ENCODE measurements at regions not wholly inside any gene's neighbourhood (a gene's known extent, or its start where the extent isn't known, plus 50 kb on each side); places are given as distances from the start of the nearest gene placed in this dataset.

DNA sequence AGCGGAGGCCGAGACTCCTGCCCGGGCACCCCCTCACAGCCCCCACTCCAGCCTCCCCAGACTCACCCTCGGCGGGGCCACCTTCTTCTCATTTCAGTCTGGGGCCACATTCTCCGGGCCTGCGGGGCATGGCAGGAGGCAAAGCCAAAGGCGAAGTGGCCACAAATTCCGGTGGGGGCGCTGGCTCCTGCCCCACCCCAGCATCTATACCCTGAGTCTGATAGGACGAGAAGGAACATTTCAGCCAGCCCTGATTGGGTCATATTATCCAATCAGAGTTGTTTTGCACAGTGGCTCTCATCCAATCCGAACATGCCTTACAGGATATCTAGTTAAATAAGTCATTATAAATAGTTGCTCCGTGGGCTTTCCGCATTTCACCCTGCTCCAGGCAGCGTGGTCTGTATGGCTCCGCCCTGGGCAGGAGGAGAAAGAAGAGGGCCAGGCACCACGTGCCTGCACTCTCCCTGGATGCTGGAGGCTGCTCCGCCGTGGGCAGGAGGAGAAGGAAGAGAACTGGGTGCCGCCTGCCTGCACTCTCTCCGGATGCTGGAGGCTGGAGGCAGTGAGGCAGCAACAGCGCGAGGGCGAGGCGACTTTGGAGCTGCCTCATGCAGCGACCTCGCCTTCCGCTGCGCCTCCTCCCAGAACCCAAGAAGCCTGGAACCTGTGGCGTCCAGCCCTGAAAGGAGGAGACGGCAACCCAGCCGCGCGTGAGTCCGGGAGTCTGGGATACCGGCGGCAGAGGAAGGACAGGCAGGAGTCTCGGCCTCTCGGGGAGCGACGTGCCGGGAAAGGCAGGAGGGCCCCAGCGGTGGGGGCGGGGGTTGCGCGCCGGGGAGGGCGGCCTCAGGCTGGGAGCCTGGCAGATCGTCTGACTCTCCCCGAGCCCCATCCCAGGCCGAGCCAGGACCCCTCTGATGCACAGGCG is 162.9 kb downstream of the ZNF33B start (continued):
- no peak for TF ChIP-seq RCOR1 (IDR thresholded peaks at IDR 0.05; ENCODE audit: insufficient replicate concordance, low read length)

DNA sequence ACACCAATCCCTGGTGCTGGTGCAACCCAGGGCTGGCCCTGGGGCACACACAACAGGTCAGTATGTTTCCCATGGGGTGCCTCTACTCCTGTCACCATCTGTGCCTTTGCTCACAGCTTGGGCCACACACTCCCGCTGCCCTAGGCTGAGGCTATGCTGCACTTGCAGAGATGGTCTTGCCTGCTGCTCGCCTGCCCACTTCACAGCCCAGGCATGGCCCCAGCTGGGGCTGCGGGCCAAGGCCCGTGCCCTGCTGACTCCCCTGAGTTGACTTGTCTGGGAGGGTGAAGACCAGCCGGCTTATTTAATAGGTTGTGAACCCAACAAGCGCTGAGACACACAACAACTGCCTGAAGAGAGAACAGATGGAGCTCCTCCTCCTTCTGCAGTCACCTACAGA is 184.1 kb downstream of the ZNF33B start:
- Histone ChIP-seq H4K20me1 (ENCODE audit: insufficient read depth, low read length) (no peaks in the 10 kb centered on the region), H2BK5ac (ENCODE audit: low read depth, low read length, poor library complexity, severe bottlenecking) (no peak overlapping the region), H2BK20ac (ENCODE audit: low read depth, low read length) (no peak overlapping the region), H3K4me3 (ENCODE audit: insufficient read depth, low read depth, low read length) (no peak overlapping the region), H2AFZ (replicated peaks; ENCODE audit: low read length, poor library complexity) (no peak overlapping the region), H2BK120ac (ENCODE audit: low read depth, low read length) (no peak overlapping the region), H3K18ac (ENCODE audit: low read depth, low read length) (no peak overlapping the region), H2AK9ac (replicated peaks; ENCODE audit: low read depth, low read length, poor library complexity) (no peak overlapping the region), H4K8ac (ENCODE audit: low read depth in 2 of 2, low read length in 2 of 2) (no peak overlapping the region), H3K9ac (ENCODE audit: low read depth, low read length) (no peak overlapping the region), H2AK5ac (ENCODE audit: low read depth, low read length) (no peak overlapping the region), H2BK15ac (ENCODE audit: low read depth, low read length) (no peak overlapping the region), H3K27ac (ENCODE audit: insufficient read depth, low read length) (no peak overlapping the region), H3K36me3 (ENCODE audit: control insufficient read depth, insufficient read depth, low read length) (no peaks in the 10 kb centered on the region), H3K79me1 (ENCODE audit: low read depth in 1 of 2, low read length in 2 of 2) (no peaks in the 10 kb centered on the region), H3K23ac (ENCODE audit: low read depth, low read length) (no peak overlapping the region), H4K5ac (ENCODE audit: low read depth, low read length) (no peak overlapping the region), H3K56ac (ENCODE audit: extremely low read depth, insufficient read depth, low read length) (no peak overlapping the region), H4K91ac (ENCODE audit: insufficient read depth, low read depth, low read length) (no peak overlapping the region), H3K14ac (replicated peaks; ENCODE audit: low read depth, low read length) (no peak overlapping the region), H3K9me1 (ENCODE audit: insufficient read depth, low read length) (no peaks in the 10 kb centered on the region), H3K27me3 (ENCODE audit: control insufficient read depth, insufficient read depth, low read length) (no peaks in the 10 kb centered on the region), H3K4me1 (ENCODE audit: control insufficient read depth, insufficient read depth, low read length) (no peaks in the 10 kb centered on the region), H3K4ac (ENCODE audit: low read depth, low read length) (no peak overlapping the region), H3K9me3 (ENCODE audit: control insufficient read depth, insufficient read depth, low read length) (peaks cover 4% of the 10 kb centered on the region; the same call in 1 of the 2 replicates), H3K4me2 (ENCODE audit: low read depth, low read length) (no peak overlapping the region)
- dilution Hi-C loops (cut with HindIII; ENCODE audit: low sequenced_read_pairs, unreplicated experiment): no loop called here
- DNase-seq: no peak
- ChIA-PET POLR2A (ENCODE audit: unreplicated experiment) (no interaction called here), CTCF (no interaction called here)
- WGBS, 2 experiments (ENCODE audit: extremely low coverage in 2 of 2, insufficient read length in 1 of 2): 31% methylated on average over 2 of the region's 6 CpGs; no CpG with 5 or more reads in 1 of the 2 experiments
- no TSS peak for BruUV-seq (replicated peaks)
- ATAC-seq (ENCODE audit: low read depth): no peak
- in situ Hi-C loops (cut with MboI; ENCODE audit: low sequenced_read_pairs): no loop called here
- intact Hi-C loops (cut with micrococcal nuclease): no loop called here
- TF ChIP-seq RFX5 (IDR thresholded peaks at IDR 0.05; ENCODE audit: low read depth, low read length) (no peak), POLR2A (IDR thresholded peaks at IDR 0.05; ENCODE audit: low read depth, low read length) (no peak), RAD21 (IDR thresholded peaks at IDR 0.05; ENCODE audit: low read length) (no peak), CEBPB (IDR thresholded peaks at IDR 0.05; ENCODE audit: low read depth, low read length) (no peak), FOS (IDR thresholded peaks at IDR 0.05; ENCODE audit: low read depth, low read length) (no peak), MAZ (IDR thresholded peaks at IDR 0.05; ENCODE audit: borderline replicate concordance, low read depth, low read length) (no peak), MXI1 (IDR thresholded peaks at IDR 0.05; ENCODE audit: borderline replicate concordance, low read depth, low read length) (no peak), NFE2L2 (IDR thresholded peaks at IDR 0.05; ENCODE audit: low read depth, low read length) (no peak), RCOR1 (IDR thresholded peaks at IDR 0.05; ENCODE audit: insufficient replicate concordance, low read length) (no peak), SMC3 (IDR thresholded peaks at IDR 0.05; ENCODE audit: low read depth, low read length) (no peak)
- TF ChIP-seq, protein P1, sequence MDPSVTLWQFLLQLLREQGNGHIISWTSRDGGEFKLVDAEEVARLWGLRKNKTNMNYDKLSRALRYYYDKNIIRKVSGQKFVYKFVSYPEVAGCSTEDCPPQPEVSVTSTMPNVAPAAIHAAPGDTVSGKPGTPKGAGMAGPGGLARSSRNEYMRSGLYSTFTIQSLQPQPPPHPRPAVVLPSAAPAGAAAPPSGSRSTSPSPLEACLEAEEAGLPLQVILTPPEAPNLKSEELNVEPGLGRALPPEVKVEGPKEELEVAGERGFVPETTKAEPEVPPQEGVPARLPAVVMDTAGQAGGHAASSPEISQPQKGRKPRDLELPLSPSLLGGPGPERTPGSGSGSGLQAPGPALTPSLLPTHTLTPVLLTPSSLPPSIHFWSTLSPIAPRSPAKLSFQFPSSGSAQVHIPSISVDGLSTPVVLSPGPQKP (IDR thresholded peaks at IDR 0.05; ENCODE audit: borderline replicate concordance, low read depth, low read length): no peak
- TF ChIP-seq, protein P2, sequence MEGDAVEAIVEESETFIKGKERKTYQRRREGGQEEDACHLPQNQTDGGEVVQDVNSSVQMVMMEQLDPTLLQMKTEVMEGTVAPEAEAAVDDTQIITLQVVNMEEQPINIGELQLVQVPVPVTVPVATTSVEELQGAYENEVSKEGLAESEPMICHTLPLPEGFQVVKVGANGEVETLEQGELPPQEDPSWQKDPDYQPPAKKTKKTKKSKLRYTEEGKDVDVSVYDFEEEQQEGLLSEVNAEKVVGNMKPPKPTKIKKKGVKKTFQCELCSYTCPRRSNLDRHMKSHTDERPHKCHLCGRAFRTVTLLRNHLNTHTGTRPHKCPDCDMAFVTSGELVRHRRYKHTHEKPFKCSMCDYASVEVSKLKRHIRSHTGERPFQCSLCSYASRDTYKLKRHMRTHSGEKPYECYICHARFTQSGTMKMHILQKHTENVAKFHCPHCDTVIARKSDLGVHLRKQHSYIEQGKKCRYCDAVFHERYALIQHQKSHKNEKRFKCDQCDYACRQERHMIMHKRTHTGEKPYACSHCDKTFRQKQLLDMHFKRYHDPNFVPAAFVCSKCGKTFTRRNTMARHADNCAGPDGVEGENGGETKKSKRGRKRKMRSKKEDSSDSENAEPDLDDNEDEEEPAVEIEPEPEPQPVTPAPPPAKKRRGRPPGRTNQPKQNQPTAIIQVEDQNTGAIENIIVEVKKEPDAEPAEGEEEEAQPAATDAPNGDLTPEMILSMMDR (conservative IDR thresholded peaks at IDR 0.05; ENCODE audit: low read depth, low read length): no peak
- TF ChIP-seq, protein P3, sequence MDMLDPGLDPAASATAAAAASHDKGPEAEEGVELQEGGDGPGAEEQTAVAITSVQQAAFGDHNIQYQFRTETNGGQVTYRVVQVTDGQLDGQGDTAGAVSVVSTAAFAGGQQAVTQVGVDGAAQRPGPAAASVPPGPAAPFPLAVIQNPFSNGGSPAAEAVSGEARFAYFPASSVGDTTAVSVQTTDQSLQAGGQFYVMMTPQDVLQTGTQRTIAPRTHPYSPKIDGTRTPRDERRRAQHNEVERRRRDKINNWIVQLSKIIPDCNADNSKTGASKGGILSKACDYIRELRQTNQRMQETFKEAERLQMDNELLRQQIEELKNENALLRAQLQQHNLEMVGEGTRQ (IDR thresholded peaks at IDR 0.05; ENCODE audit: low read depth, low read length): no peak
